ENCODE measurements at regions not wholly inside any gene's neighbourhood (a gene's known extent, or its start where the extent isn't known, plus 50 kb on each side); places are given as distances from the start of the nearest gene placed in this dataset.

DNA sequence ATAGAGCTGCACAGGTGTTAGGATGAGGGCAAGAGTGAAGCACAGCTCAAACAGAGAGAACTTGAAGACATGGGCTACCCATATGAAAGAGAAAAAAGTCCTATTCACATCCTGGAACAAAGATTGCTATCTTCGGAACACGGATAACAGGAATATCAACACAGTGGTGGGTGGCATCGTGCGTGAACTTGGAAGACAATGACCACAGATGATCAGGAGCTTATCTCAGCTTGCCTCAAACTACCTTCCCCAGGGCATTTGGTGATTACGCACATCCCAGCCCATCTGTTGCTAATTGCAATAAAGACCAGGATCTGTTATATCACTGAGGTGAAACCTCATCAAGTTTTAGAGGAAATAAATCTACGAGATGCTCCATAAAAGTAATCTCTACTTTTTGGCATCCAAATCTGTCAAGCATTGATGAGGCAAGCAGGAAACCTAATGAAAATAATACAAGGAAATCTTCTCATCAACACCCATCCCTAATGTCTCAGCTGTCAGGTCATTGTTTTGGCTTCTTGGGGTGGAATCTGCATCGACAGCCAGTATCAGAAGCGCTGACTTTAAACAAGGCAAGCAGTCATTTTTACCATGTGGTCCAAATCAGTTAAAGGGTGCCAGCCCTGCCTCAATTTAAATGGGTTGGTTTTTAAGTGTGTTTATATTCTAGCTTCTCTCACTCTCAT, 188.2 kb downstream of the SPCS3 start:
- no peak overlapping the region for H3K4me3 ChIP-seq (ENCODE audit: control insufficient read depth, low read depth, low read length)
- TF ChIP-seq, protein P1, sequence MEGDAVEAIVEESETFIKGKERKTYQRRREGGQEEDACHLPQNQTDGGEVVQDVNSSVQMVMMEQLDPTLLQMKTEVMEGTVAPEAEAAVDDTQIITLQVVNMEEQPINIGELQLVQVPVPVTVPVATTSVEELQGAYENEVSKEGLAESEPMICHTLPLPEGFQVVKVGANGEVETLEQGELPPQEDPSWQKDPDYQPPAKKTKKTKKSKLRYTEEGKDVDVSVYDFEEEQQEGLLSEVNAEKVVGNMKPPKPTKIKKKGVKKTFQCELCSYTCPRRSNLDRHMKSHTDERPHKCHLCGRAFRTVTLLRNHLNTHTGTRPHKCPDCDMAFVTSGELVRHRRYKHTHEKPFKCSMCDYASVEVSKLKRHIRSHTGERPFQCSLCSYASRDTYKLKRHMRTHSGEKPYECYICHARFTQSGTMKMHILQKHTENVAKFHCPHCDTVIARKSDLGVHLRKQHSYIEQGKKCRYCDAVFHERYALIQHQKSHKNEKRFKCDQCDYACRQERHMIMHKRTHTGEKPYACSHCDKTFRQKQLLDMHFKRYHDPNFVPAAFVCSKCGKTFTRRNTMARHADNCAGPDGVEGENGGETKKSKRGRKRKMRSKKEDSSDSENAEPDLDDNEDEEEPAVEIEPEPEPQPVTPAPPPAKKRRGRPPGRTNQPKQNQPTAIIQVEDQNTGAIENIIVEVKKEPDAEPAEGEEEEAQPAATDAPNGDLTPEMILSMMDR (IDR thresholded peaks at IDR 0.05; ENCODE audit: control insufficient read depth, insufficient read depth, low read depth, low read length, missing control alignments), result no peak
- DNase-seq (ENCODE audit: low read depth), result no peak

DNA sequence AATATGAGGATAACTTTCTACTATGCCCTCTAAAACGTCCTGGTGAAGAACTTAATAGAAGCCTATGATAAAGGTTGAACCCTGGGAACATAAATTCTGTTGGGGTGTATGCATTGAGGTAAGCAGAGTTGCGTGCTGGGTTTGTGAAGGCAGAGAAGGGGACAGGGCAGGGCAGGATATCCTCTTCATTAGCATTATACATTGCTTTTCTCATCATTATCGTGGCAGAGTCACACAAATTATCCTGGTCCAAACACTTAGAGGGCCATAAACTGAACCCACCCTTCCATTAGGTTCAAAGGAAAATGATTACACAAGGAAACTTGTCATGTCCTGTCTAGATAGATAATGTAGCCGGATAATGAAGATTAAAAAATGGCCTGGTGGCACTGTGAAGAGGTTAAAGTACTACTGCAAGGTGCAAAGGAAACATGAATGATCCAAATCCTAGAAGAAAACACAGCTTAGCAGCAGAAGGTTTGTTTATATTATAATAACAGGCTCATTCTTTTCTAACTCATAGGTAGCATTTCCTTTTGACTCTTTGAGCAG, 189.1 kb downstream of the SPCS3 start:
- no peak overlapping the region for H3K4me3 ChIP-seq (ENCODE audit: control insufficient read depth, low read depth, low read length)
- DNase-seq (ENCODE audit: low read depth), result no peak
- TF ChIP-seq, protein P1 (IDR thresholded peaks at IDR 0.05; ENCODE audit: control insufficient read depth, insufficient read depth, low read depth, low read length, missing control alignments), result no peak

DNA sequence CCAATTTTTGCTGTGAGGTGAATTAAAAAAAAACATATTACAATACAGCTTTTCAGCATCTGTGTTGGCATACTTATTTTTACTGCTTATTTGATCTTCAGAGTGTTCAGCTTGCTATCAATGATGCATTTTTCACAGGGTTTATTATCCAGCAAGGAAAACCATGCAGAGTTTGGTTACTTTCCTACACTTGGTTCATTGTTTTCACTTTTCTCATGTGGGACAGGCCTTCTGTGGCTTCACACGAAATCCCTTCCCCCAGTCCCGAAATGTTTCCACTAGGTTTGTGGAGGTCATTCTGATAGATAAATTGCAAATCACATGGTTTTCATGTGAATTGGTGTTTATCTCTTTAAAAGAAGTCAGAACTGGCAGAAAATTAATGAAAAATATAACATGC, 205.8 kb downstream of the SPCS3 start:
- DNase-seq (ENCODE audit: low read depth), result no peak
- TF ChIP-seq, protein P1 (IDR thresholded peaks at IDR 0.05; ENCODE audit: control insufficient read depth, insufficient read depth, low read depth, low read length, missing control alignments), result no peak
- H3K4me3 ChIP-seq (ENCODE audit: control insufficient read depth, low read depth, low read length), result no peak overlapping the region

DNA sequence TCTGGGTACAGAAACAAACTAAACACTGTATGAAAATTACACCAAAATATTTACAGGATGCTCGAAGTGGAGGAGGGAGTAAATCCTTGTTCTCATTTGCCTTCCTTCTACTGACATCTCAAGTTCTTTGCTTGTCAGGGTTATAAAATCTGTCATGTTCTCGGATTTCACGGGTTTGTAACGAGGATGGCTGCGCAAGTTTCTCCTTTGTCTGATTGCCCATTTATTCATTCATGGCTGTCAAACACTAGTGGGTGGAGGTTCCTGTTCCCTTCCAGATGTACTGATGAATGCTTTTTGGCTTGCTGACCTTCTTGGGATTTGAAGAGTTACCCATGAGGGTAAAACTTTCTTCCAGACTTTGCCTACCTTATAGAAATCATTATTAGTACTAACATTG, 206.9 kb downstream of the SPCS3 start:
- TF ChIP-seq, protein P1 (IDR thresholded peaks at IDR 0.05; ENCODE audit: control insufficient read depth, insufficient read depth, low read depth, low read length, missing control alignments), result no peak
- H3K4me3 ChIP-seq (ENCODE audit: control insufficient read depth, low read depth, low read length), result no peak overlapping the region
- DNase-seq (ENCODE audit: low read depth), result no peak

DNA sequence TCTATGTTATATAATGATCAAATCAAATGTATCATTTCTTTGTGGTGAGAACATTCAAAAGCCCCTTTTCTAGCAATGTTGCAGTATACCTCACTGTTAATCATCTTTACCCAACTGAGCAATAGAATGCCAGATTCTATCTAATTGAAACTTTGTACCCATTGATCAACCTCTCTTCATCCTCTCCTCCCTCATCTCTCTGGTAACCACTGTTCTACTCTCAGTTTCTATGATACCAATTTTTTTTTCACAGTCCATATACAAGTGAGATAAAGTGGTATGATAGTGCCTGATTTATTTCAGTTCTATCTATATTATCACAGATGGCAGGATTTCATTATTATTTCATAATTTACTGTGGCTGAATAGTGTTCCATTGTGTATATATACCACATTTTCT, 209.8 kb downstream of the SPCS3 start:
- TF ChIP-seq, protein P1 (IDR thresholded peaks at IDR 0.05; ENCODE audit: control insufficient read depth, insufficient read depth, low read depth, low read length, missing control alignments), result no peak
- no peak overlapping the region for H3K4me3 ChIP-seq (ENCODE audit: control insufficient read depth, low read depth, low read length)
- DNase-seq (ENCODE audit: low read depth), result no peak

DNA sequence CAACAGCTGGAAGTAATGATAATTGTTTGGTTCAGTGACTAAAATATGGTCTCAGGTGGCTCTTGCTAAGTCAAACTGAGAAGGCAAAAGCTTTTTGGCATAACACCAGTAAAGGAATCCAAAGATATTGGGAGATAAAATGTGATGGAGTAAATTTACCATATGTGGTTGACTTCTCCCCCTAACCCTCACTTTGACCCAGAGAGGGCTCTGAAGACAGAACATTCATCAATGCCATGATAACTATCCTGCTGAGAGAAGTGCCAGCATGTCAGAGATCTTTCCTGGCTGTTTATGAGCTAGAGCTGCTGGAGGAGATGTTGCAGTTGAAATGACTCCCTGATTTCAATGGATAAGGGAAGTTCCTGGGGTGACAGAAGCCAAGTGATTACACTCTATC, 213.4 kb downstream of the SPCS3 start:
- no peak overlapping the region for H3K4me3 ChIP-seq (ENCODE audit: control insufficient read depth, low read depth, low read length)
- TF ChIP-seq, protein P1 (IDR thresholded peaks at IDR 0.05; ENCODE audit: control insufficient read depth, insufficient read depth, low read depth, low read length, missing control alignments), result no peak
- DNase-seq (ENCODE audit: low read depth), result no peak
